ENCODE measurements at regions not wholly inside any gene's neighbourhood (a gene's known extent, or its start where the extent isn't known, plus 50 kb on each side); places are given as distances from the start of the nearest gene placed in this dataset.
"Not testable (repeated sequence)": the region's sequence is repeated elsewhere in the genome, so short reads cannot be mapped to it uniquely, and the experiment has no call there.

DNA sequence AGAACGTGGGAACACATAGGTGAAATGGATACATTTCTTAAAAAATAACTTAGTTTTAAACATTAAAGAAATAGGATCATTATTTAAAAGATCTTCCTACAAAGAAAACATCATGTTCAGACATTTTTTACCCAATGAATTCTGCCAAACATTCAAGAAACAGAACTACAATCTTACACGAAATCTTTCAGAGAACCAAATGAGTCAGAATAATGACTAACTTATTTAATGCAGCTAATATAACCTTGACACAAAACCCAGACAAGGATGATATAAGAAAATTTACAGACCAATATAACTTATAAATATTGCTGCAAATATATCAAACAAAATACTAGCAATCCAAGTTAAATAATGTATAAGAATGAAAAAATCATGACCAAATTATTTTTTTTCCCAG lies 220.1 kb upstream of the KCNK2 start:
- no peak overlapping the region for H3K4me3 ChIP-seq (ENCODE audit: low read depth, low read length)
- H3K36me3 ChIP-seq (replicated peaks) = no peaks in the 10 kb centered on the region
- TF ChIP-seq, protein P1, sequence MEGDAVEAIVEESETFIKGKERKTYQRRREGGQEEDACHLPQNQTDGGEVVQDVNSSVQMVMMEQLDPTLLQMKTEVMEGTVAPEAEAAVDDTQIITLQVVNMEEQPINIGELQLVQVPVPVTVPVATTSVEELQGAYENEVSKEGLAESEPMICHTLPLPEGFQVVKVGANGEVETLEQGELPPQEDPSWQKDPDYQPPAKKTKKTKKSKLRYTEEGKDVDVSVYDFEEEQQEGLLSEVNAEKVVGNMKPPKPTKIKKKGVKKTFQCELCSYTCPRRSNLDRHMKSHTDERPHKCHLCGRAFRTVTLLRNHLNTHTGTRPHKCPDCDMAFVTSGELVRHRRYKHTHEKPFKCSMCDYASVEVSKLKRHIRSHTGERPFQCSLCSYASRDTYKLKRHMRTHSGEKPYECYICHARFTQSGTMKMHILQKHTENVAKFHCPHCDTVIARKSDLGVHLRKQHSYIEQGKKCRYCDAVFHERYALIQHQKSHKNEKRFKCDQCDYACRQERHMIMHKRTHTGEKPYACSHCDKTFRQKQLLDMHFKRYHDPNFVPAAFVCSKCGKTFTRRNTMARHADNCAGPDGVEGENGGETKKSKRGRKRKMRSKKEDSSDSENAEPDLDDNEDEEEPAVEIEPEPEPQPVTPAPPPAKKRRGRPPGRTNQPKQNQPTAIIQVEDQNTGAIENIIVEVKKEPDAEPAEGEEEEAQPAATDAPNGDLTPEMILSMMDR (IDR thresholded peaks at IDR 0.05; ENCODE audit: low read depth, low read length, missing control alignments) = no peak
- H3K27me3 ChIP-seq (replicated peaks) = no peaks in the 10 kb centered on the region
- in situ Hi-C loops (cut with HindIII; ENCODE audit: low pct_ligation_motif_present, low sequenced_read_pairs) = no loop called here
- no peak for DNase-seq
- H3K27ac ChIP-seq = peak overlapping the region; percentile 8

DNA sequence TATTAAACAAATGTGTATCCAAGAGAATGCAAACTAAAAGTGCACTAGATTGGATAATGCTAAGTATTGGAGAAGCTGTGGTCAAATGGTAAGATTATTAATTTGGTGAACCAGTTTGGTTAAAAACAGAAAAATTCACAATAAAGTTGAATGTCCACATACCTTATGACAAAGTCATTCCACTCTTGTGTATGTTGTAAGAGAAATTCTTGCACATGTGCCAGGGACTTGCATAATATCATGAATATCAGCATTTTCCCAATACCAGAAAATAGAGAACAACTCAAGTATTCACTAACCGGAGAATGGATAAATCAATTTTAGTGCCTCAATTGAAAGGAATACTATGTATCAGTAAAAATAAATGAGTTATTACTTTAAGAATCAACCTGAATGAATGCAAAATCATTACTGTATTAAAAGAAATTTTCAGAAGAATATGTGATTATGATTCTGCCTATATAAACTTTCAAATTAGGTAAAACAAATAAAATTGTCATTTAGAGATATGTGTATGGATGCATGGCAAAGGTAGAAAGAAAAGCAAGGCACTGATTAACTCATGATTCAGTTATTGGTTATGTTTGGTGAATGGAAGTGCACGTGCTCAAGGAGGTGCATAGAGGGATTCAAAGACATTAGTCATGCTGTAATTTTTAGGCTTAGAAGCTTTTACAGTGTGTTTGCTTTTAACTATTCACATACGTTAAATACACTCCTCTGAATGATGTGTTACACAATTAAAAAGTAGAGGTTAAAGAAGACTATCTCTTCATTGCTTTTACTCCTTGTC lies 217.4 kb upstream of the KCNK2 start:
- Histone ChIP-seq H3K4me3 (ENCODE audit: low read depth, low read length) (no peak overlapping the region), H3K27me3 (replicated peaks) (no peaks in the 10 kb centered on the region), H3K36me3 (replicated peaks) (no peaks in the 10 kb centered on the region), H3K27ac (no peak overlapping the region)
- DNase-seq = peak; percentile 75
- TF ChIP-seq, protein P1 (IDR thresholded peaks at IDR 0.05; ENCODE audit: low read depth, low read length, missing control alignments) = no peak
- in situ Hi-C loops (cut with HindIII; ENCODE audit: low pct_ligation_motif_present, low sequenced_read_pairs) = no loop called here

DNA sequence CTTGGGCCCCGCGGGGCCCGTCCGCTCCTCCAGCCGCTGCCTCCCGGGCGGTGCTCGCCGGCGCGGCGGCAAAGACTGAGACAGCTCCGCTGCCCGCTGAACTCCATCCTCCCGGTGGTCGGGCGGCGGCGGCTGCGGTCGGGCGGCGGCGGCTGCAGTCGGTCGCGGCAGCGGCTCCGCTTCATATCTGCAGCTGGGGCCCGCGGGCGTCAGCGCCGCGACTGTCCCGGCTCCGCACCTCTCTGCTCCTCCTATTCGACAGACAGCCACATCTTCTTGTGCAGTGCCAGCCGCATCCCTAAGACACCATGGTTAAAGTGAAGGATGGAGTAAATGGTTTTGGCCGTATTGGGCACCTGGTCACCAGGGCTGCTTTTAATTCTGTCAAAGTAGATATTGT lies 212.1 kb upstream of the KCNK2 start:
- in situ Hi-C loops (cut with HindIII; ENCODE audit: low pct_ligation_motif_present, low sequenced_read_pairs); H3K27ac ChIP-seq; H3K36me3 ChIP-seq (replicated peaks); H3K4me3 ChIP-seq (ENCODE audit: low read depth, low read length); H3K27me3 ChIP-seq (replicated peaks); DNase-seq: not testable (repeated sequence)

DNA sequence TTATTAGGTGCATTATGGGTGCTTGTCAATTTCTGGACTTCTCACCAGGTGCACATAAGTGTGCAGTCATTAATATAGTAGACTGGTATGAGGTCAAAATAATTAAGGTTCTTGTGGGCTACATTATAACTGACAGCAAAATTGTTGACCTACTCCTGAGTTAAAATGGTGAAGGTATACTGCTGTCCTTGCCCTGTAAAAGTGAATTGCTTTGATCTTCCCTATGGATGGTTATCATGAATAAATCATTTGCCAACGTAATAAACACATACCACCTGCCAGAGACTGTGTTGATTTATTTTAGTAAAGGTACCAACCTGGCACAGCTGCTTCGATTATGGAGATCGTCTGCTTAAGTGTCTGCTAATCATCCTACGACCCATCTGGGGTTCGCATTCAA lies 201.6 kb upstream of the KCNK2 start:
- no peak overlapping the region for H3K27ac ChIP-seq
- TF ChIP-seq, protein P1 (IDR thresholded peaks at IDR 0.05; ENCODE audit: low read depth, low read length, missing control alignments) = no peak
- H3K27me3 ChIP-seq (replicated peaks) = no peaks in the 10 kb centered on the region
- in situ Hi-C loops (cut with HindIII; ENCODE audit: low pct_ligation_motif_present, low sequenced_read_pairs) = no loop called here
- H3K4me3 ChIP-seq (ENCODE audit: low read depth, low read length) = no peak overlapping the region
- H3K36me3 ChIP-seq (replicated peaks) = no peaks in the 10 kb centered on the region
- DNase-seq = no peak

DNA sequence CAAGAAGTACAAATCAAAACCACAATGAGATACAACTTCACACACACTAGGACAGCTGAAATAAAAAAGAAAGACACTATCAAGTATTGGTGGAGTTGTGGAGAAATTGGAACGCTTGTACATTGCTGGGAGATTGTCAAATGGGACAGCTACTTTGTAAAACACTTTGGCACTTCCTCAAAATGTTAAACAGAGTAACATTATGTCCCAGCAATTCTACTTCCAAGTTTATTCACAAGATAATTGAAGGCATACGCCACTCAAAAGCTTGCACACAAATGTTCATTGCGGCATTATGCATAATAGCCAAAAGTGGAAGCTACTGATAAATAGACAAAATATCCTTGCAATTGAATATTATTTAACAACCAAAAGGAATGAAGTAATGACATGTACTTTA lies 199.9 kb upstream of the KCNK2 start:
- no peaks in the 10 kb centered on the region for H3K36me3 ChIP-seq (replicated peaks)
- no peak for DNase-seq
- H3K27me3 ChIP-seq (replicated peaks) = no peaks in the 10 kb centered on the region
- H3K27ac ChIP-seq = no peak overlapping the region
- H3K4me3 ChIP-seq (ENCODE audit: low read depth, low read length) = no peak overlapping the region
- in situ Hi-C loops (cut with HindIII; ENCODE audit: low pct_ligation_motif_present, low sequenced_read_pairs) = no loop called here
- TF ChIP-seq, protein P1 (IDR thresholded peaks at IDR 0.05; ENCODE audit: low read depth, low read length, missing control alignments) = no peak

DNA sequence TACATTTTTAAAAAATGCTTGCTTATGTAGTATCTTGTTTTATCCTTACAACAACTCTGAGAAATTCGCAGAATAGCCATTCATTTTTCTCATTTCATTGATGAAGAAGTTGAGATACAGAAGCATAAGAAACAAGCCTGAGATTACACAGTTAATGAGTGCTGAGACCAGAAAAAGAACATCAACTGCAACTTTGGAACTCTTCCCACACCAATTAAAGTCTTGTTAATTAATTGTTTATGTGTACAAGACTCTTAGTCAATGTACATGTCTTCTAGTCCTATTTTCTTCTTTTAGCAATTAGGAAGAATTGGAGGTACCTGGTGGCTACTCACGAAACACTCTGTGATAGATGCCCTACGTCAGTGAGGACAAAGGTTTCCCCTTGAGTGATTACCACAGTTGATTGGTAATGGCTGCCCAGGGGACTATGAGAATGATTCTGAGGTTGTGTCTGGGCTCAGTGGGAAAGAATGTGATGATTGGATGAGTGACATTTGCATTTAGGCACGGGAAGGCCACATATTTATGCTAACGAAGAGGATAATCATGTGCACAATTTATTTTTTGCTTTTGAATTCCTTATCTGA lies 187.4 kb upstream of the KCNK2 start:
- H3K36me3 ChIP-seq (replicated peaks) = no peaks in the 10 kb centered on the region
- H3K4me3 ChIP-seq (ENCODE audit: low read depth, low read length) = no peak overlapping the region
- no peak overlapping the region for H3K27ac ChIP-seq
- TF ChIP-seq, protein P1 (IDR thresholded peaks at IDR 0.05; ENCODE audit: low read depth, low read length, missing control alignments) = no peak
- DNase-seq = no peak
- in situ Hi-C loops (cut with HindIII; ENCODE audit: low pct_ligation_motif_present, low sequenced_read_pairs) = no loop called here
- H3K27me3 ChIP-seq (replicated peaks) = no peaks in the 10 kb centered on the region
